Activated CD8-positive, alpha-beta memory T cell treated with anti-CD3 and anti-CD28 coated beads for 48 hours (primary cell): ENCODE measurements at regions not wholly inside any gene's neighbourhood (a gene's known extent, or its start where the extent isn't known, plus 50 kb on each side); places are given as distances from the start of the nearest gene placed in this dataset.
"Not testable (repeated sequence)": the region's sequence is repeated elsewhere in the genome, so short reads cannot be mapped to it uniquely, and the experiment has no call there.

Experiments used
- DNase-seq, 3 experiments: peaks; one replicate each; pipeline ENCODE4 v3.0.0-alpha.2; 2020; ENCODE audit warnings: low read depth in 2 of 3, low spot score in 2 of 3

GRCh38 chr12:102728506-102729242 lies 188.4 kb downstream of the PAH start:
- DNase-seq = no peak

- DNase-seq = no peak
Observed at GRCh38 chr12:102726686-102727085, 190.4 kb downstream of the PAH start.

- DNase-seq = no peak
Observed at GRCh38 chr12:102722147-102722546, 194.9 kb downstream of the PAH start.

- no peak for DNase-seq
Observed at GRCh38 chr12:102708108-102708507, 208.9 kb downstream of the PAH start.

- DNase-seq = peak in 1 of 3 experiments; percentile 2
Observed at GRCh38 chr12:102702447-102703114, 214.5 kb downstream of the PAH start.

- DNase-seq = no peak
Observed at GRCh38 chr12:102696045-102696444, 215.7 kb upstream of the IGF1 start.

- DNase-seq = no peak
Observed at GRCh38 chr12:102694903-102695302, 214.5 kb upstream of the IGF1 start.

GRCh38 chr12:102691773-102692555 lies 211.6 kb upstream of the IGF1 start:
- no peak for DNase-seq

GRCh38 chr12:102690253-102690652 lies 209.9 kb upstream of the IGF1 start:
- no peak for DNase-seq

- no peak for DNase-seq
Observed at GRCh38 chr12:102689701-102690100, 209.3 kb upstream of the IGF1 start.

GRCh38 chr12:102687523-102687922 lies 207.2 kb upstream of the IGF1 start:
- no peak for DNase-seq

GRCh38 chr12:102685841-102686240 lies 205.5 kb upstream of the IGF1 start:
- no peak for DNase-seq

GRCh38 chr12:102685172-102685571 lies 204.8 kb upstream of the IGF1 start:
- no peak for DNase-seq

- no peak for DNase-seq
Observed at GRCh38 chr12:102682366-102683289, 202.3 kb upstream of the IGF1 start.

- no peak for DNase-seq
Observed at GRCh38 chr12:102681747-102682146, 201.4 kb upstream of the IGF1 start.

GRCh38 chr12:102681309-102681708 lies 200.9 kb upstream of the IGF1 start:
- DNase-seq = no peak

GRCh38 chr12:102680304-102680703 lies 199.9 kb upstream of the IGF1 start:
- no peak for DNase-seq

- no peak for DNase-seq
Observed at GRCh38 chr12:102676812-102677211, 196.4 kb upstream of the IGF1 start.

- DNase-seq = no peak
Observed at GRCh38 chr12:102675672-102676071, 195.3 kb upstream of the IGF1 start.

- DNase-seq = no peak
Observed at GRCh38 chr12:102673606-102674005, 193.2 kb upstream of the IGF1 start.

GRCh38 chr12:102672212-102672611 lies 191.8 kb upstream of the IGF1 start:
- not testable (repeated sequence) for DNase-seq
